Stimulated activated CD4-positive, alpha-beta T cell treated with anti-CD3 and anti-CD28 coated beads, Interleukin-2, amount 100 ng/mL, for 4 hours (primary cell): ENCODE measurements at regions not wholly inside any gene's neighbourhood (a gene's known extent, or its start where the extent isn't known, plus 50 kb on each side); places are given as distances from the start of the nearest gene placed in this dataset.

Experiments used
- DNase-seq: peaks from one replicate; pipeline ENCODE4 v3.0.0-alpha.2; 2020; ENCODE audit warnings: low read depth

DNA sequence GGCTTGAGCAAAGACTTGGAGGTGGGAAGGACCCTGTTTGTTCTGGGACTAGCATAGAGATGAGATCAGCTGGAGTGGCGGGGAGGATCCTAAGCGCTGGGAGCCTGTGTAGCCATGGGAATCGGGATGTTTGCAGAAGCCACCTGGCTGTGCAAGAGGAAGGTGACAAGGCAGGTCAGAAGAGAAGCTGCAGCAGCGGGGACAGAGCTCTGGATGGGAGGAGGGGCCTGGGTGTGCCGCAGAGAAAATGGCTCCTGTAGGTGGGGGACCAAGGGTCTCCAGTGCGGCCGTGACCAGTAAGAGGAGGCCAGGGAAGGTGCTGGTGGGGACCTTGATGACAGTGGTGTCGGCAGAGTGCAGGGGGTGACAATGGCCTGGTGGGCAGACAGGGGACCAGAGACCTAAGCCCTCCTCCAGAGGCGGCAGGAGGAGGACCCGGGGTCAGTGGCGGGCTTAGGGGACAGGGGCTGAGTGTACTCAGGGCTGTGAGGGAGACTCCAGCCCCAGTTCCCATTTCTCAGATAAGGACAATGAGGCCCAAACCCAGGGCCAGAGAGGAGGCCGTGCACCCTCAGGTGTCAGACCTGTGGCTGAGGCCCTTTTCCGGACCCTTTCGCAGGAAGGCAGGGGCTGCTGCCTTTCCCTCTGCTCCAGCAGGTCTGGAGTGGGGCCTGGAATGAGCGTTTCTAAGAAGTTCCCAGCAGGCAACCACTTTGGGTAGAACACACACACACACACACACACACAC, 206.6 kb upstream of the RTL1 start:
- no peak for DNase-seq

GRCh38 chr14:101110729-101111619, 207.5 kb upstream of the RTL1 start:
- DNase-seq = no peak

DNA sequence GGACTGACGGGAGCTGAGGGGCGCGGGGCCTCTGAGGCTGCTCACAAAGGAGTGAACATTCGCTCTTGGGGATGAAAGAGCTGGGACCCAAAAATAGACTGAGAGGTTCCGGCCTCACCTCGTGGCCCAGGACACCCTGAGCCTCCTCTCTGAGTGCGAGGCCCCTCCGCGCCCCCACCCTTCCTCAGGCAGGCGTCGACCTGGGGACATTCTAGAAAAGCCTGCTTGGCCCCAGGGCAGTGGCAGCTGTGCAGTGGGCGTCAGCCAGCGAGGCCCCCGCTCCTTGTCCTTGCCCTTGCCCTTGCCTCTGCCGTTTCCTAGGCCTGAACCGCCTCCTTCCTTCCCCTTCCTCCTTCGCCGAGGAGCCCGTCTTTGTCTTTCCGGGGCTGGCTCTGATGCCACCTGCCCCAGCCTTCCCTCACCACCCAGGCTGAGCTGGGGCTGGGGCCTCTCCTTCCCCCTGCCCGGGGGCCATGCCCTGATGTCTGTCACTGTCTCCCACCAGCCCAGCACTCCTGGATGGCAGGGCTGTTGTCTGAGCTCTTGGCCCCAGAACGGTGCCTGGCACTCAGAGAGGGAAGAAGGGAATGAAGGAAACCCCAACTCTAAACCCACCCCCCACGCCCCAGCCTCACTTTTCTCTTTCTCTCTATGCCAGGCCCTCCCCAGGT, 208.2 kb upstream of the RTL1 start:
- no peak for DNase-seq

DNA sequence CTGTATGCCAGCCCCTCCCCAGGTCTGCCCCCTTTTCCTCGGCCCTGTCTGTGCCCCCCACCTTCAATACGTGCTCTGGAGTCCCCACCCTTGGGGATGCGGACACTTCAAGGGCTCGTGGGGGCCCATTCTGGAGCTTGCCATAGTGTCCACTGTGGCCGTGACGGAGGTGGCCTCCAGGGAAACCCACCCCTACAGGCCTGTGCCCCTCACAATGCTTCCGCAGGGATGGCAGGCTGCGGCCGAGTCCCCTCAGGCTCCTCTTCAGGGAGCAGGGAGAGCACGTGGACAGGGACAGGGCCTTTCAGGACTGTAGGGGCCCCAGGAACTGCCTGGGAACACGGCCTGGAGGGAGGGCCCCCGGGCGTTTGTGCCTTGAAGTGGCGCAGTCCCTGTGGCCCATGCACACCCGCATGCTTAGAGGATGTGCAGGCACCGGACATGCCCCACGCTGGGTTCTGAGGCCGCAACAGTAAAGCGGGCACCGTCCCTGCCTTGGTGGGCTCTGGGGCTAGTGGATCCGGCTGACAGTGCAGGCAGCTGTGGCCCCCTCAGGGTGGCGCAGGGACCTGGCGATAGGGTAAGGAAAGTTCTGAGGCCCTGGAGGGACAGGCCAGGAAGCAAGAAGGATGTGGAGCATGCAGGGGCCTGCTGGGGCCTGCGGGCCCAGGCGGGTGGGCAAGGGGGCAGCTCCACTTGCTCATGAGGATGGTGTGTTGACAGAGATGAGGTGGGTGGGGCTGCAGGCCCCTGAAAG, 209.0 kb upstream of the RTL1 start:
- no peak for DNase-seq

GRCh38 chr14:101113108-101113612, 209.6 kb upstream of the RTL1 start:
- no peak for DNase-seq

GRCh38 chr14:101113835-101114725, 210.6 kb upstream of the RTL1 start:
- no peak for DNase-seq

DNA sequence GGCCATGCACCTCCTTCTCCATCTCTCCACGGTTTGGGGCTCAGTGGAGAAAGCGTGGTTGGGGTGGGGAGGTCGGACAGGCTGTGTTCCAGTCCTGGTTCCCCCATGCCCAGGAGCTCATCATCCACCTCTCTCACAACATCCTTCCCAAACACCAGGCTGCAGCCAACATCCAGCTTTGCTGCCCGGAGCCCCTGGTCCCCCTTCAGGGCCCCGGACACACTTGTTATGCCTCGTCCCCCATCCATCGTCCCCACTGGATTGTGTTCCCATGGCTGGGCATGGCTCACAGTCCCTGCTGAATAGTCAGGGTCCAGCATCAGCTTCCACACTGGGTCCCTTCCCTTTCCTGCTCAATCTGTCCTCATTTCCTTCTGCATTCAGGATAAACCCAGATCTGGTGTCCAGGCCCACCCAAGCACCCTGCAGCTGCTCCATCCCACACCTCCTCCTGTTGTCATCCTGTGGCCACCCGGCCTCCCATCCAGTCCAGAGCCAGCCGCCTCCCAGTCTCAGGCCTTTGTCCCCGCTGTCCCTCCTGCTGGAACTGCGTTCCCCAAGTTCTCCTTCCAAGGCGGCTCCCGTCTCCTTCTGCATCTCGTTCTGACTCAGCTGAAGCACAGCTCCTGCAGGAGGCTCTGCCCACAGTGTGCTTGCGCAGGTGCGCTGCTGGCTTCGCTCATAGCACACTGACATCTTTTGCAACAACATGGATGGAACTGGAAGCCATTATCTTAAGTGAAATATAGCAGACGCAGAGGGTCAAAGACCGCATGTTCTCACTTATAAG, 211.4 kb upstream of the RTL1 start:
- no peak for DNase-seq

GRCh38 chr14:101115652-101116051, 212.1 kb upstream of the RTL1 start:
- no peak for DNase-seq

GRCh38 chr14:101116065-101116464, 212.5 kb upstream of the RTL1 start:
- no peak for DNase-seq

DNA sequence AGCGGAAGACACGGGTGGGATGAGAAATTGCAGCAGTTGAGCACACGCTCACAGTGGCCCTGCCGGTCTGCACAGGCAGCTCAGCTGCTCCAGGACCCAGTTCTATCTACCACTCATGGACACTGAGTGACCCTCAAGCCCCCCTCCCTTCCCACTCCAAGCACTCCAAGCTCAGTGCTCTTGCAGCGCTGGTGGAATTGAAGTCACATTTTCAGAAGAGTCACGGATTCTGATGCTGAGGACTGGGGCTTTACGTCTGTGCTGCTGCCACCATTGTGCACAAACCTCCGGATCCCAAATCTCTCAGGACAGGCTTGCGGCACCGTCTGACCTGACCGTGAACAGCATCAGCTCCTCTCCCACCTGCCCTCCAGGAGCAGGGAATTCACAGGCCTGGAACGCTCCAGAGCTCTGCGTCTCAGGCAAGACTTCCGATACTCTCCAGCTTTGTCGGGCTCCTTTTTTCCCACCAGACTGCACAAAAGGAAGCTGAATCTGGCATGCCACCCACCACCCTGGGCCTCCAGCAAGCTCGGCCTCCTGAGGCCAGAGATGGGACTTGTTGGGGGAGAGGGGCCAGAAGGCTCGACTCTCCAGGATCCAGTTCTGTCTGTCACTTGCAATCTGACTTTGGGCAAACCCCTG, 213.1 kb upstream of the RTL1 start:
- no peak for DNase-seq

DNA sequence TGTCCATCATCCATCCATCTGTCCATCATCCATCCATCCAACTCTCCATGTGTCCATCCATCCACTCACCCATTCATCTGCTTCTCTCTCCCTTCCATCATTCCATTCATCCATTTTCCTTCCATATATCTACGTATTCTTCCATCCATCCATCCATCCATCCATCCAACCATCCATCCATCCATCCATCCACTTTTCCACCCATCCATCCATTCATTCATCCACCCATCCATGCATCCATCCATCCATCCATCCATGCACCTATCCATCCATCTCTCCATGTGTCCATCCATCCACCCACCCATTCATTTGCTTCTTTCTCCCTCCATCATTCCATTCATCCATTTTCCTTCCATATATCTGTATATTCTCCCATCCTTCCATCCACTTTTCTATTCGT, 214.0 kb upstream of the RTL1 start:
- no peak for DNase-seq

DNA sequence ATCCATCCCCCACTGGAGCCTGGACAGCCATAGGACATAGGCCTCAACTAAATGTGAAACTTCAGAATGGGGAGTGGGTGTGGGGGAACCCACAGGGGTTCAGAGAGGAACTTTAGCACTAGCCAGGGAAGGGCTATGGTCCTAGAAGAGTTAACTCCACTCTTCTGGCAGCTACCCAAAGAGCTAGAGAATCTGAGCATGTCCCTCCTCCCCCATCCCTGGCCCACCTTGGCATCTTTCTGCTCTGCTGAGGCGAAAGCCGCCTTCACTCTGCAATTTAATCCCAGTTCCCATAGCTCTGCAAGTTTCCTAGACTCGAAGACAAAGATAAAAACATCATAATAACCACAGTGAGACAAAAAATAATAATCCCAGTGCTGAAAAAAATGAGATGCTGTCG, 214.7 kb upstream of the RTL1 start:
- DNase-seq = no peak

DNA sequence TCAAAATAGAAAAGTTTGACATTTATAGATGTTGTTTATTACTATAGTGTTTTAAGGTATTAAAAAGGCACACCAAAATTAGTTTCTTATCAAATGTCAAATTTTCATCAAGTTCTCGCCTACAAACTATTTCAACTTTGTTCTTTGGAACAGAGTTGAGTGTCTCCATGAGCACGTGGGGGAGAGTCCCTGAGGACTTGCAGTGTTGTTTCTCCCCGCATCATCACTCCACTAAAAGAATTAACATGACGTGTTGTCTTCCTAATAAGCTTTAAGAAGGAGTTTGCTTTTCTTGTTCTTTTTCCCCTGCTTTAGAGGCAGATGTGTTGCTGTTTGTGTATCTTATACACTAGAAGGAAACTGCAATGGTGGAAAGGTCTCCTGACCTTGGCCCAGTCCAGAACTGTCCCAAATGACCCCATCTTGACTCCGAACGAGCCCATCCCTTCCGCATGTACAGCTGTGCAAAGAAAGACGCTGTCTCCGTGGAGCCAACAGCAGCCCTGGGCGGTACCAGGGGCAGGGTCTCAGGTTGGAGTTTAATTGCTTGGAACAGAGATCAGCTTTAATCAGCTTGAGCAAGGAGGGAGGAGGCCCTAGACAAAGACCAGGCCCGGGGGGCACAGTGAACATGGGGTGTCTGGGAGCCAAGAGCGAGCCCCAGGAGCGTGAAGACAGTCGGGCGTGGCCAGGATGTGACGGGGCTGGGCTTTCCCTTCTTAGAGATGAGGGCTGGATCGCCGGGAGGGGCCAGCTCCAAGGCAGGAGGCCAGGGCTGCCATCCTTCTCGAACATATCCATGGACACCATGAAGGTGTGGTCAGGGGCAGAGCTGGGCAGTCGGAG, 215.4 kb upstream of the RTL1 start:
- DNase-seq = no peak

- no peak for DNase-seq
These were observed 216.5 kb upstream of the RTL1 start for GRCh38 chr14:101119830-101120571.

GRCh38 chr14:101120641-101121507, 217.4 kb upstream of the RTL1 start:
- no peak for DNase-seq

DNA sequence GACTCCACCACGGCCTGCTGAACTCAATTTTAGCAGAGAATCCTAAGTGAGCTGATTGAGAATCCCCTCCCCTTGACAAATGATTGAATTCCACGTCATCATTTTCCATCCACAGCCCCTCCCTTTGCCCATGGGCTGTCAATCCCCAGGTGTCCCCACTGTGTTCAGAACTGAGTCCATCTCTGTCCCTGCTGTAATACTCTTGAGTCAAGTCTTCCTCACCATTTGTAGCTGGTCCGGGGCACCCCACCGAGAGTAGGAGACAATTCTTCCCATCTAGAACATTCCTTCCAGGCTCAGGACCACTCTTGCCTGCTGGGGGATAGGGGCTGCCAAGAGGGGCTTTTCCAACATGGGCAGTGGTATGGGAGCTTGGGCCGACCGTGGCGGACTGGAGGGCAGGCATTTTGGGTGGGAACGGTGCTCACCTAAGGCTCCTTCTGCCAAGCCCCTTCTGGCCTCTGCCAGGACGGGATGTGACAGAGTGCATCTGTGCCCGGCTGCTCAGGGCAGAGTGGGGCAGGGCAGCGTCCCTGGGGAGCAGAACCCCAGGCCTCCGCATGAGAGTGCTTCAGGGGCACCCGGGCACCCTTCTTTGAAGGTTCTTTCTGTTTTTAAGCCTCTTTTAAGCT, 218.1 kb upstream of the RTL1 start:
- no peak for DNase-seq
